ENCODE measurements at regions not wholly inside any gene's neighbourhood (a gene's known extent, or its start where the extent isn't known, plus 50 kb on each side); places are given as distances from the start of the nearest gene placed in this dataset.

DNA sequence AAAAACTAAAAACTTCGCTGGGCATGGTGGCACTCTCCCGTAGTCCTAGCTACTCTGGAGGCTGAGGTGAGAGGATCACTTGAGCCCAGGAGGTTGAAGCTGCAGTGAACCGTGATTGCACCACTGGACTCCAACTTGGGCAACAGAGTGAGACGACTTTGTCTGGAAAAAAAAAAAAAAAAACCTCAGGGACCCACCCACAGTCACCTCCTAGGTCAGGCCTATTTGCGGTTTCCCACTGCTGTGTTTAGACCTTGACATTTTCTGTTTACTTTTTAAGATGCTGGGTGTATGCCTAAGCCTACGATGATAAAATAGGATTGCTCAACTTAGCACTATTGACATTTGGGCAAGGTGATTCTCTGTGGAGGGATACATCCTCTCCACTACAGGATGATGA, 197.4 kb upstream of the TBL1X start:
- no peak for TF ChIP-seq CTCF (IDR thresholded peaks at IDR 0.05; ENCODE audit: poor library complexity, severe bottlenecking)
- TF ChIP-seq RAD21 (conservative IDR thresholded peaks at IDR 0.05) = no peak
- no peak for TF ChIP-seq EZH2 (IDR thresholded peaks at IDR 0.05; ENCODE audit: borderline replicate concordance, insufficient read depth, low read length, poor library complexity, severe bottlenecking)
- no peak for TF ChIP-seq REST (IDR thresholded peaks at IDR 0.05; ENCODE audit: borderline replicate concordance)
- TF ChIP-seq EP300 (conservative IDR thresholded peaks at IDR 0.05; ENCODE audit: poor library complexity, severe bottlenecking) = no peak
- TF ChIP-seq POLR2AphosphoS5 (IDR thresholded peaks at IDR 0.05) = no peak
- TF ChIP-seq MXI1 (conservative IDR thresholded peaks at IDR 0.05; ENCODE audit: poor library complexity, severe bottlenecking) = no peak
- no peak for TF ChIP-seq SMC3 (conservative IDR thresholded peaks at IDR 0.05; ENCODE audit: poor library complexity)
